Liver (tissue), 8 donors: ENCODE measurements at regions not wholly inside any gene's neighbourhood (a gene's known extent, or its start where the extent isn't known, plus 50 kb on each side); places are given as distances from the start of the nearest gene placed in this dataset.

Source experiments
- DNase-seq: peaks from one replicate; pipeline ENCODE4 v3.0.0-alpha.2; 2017; ENCODE audit warnings: low spot score
- H3K27ac ChIP-seq, 2 donors: one replicate each; pipeline ENCODE4 v1.7.0; 2013; ENCODE audit warnings: inconsistent platforms in 2 of 2, low read length in 2 of 2, control low read depth in 1 of 2, low read depth in 1 of 2, mild to moderate bottlenecking in 1 of 2
- H3K27me3 ChIP-seq, 4 donors: one replicate each; pipeline versions ENCODE4 v1.6.1 to v1.7.0; 2013; ENCODE audit warnings: low read length in 3 of 4, inconsistent platforms in 1 of 4, mild to moderate bottlenecking in 1 of 4, moderate library complexity in 1 of 4; ENCODE audit not compliant: control insufficient read depth in 4 of 4, insufficient read depth in 4 of 4
- H3K36me3 ChIP-seq, 4 donors: one replicate each; pipeline versions ENCODE4 v1.6.1 to v1.7.0; 2013; ENCODE audit warnings: low read length in 3 of 4, mild to moderate bottlenecking in 3 of 4, low read depth in 1 of 4, moderate library complexity in 1 of 4; ENCODE audit not compliant: control insufficient read depth in 4 of 4, insufficient read depth in 3 of 4
- H3K4me1 ChIP-seq, 4 donors: one replicate each; pipeline versions ENCODE4 v1.6.1 to v1.7.0; 2013; ENCODE audit warnings: low read length in 3 of 4, mild to moderate bottlenecking in 3 of 4, moderate library complexity in 1 of 4; ENCODE audit not compliant: control insufficient read depth in 4 of 4, insufficient read depth in 4 of 4
- H3K4me3 ChIP-seq, 3 donors: one replicate each; pipeline versions ENCODE4 v1.6.1 to v1.7.0; 2013; ENCODE audit warnings: low read length in 3 of 3, control low read depth in 1 of 3, low read depth in 1 of 3, mild to moderate bottlenecking in 1 of 3
- H3K9ac ChIP-seq, 2 donors: one replicate each; pipeline ENCODE4 v1.7.0; 2013; ENCODE audit warnings: low read length in 2 of 2, mild to moderate bottlenecking in 2 of 2, moderate library complexity in 2 of 2, control low read depth in 1 of 2, low read depth in 1 of 2
- H3K9me3 ChIP-seq, 4 donors: one replicate each; pipeline versions ENCODE4 v1.6.1 to v1.7.0; 2013; ENCODE audit warnings: low read length in 3 of 4; ENCODE audit not compliant: control insufficient read depth in 4 of 4
- ATF3 ChIP-seq: IDR thresholded peaks from 2 replicates; pipeline ENCODE4 v1.6.1; 2016; ENCODE audit warnings: antibody characterized with exemption
- CTCF ChIP-seq: fragments of 150-350 bp; IDR thresholded peaks from 2 replicates; pipeline ENCODE4 v1.5.1; 2017; ENCODE audit warnings: improper control_type of control experiment, low read depth, low read length; ENCODE audit not compliant: missing input control
- EGR1 ChIP-seq, 2 donors: IDR thresholded peaks; 2 replicates each; pipeline ENCODE4 v1.6.1; 2016 to 2018; ENCODE audit warnings: antibody characterized with exemption in 2 of 2, low read depth in 2 of 2
- FOXA1 ChIP-seq: IDR thresholded peaks from 2 replicates; pipeline ENCODE4 v1.6.1; 2016; ENCODE audit warnings: antibody characterized with exemption
- FOXA2 ChIP-seq: IDR thresholded peaks from 2 replicates; pipeline ENCODE4 v1.6.1; 2016; ENCODE audit warnings: antibody characterized with exemption
- GABPA ChIP-seq, 2 donors: IDR thresholded peaks in 1 of 2; conservative IDR thresholded peaks in 1 of 2; 2 replicates each; pipeline ENCODE4 v1.6.1; 2016; ENCODE audit warnings: antibody characterized with exemption in 2 of 2, mild to moderate bottlenecking in 1 of 2, moderate library complexity in 1 of 2
- HNF4A ChIP-seq, 2 donors: conservative IDR thresholded peaks; 2 replicates each; pipeline ENCODE4 v1.6.1; 2016; ENCODE audit warnings: antibody characterized with exemption in 2 of 2, mild to moderate bottlenecking in 2 of 2
- HNF4G ChIP-seq: IDR thresholded peaks from 2 replicates; pipeline ENCODE4 v1.6.1; 2016; ENCODE audit warnings: antibody characterized with exemption
- JUND ChIP-seq, 2 donors: IDR thresholded peaks; 2 replicates each; pipeline ENCODE4 v1.6.1; 2016; ENCODE audit warnings: antibody characterized with exemption in 2 of 2
- MAX ChIP-seq: IDR thresholded peaks from 2 replicates; pipeline ENCODE4 v1.6.1; 2016; ENCODE audit warnings: antibody characterized with exemption
- NR2F2 ChIP-seq: IDR thresholded peaks from 2 replicates; pipeline ENCODE4 v1.6.1; 2016; ENCODE audit warnings: antibody characterized with exemption
- RAD21 ChIP-seq, 2 donors: IDR thresholded peaks; 2 replicates each; pipeline ENCODE4 v1.6.1; 2016; ENCODE audit warnings: antibody characterized with exemption in 2 of 2, mild to moderate bottlenecking in 2 of 2
- REST ChIP-seq: IDR thresholded peaks from 2 replicates; pipeline ENCODE4 v1.6.1; 2016; ENCODE audit warnings: antibody characterized with exemption, mild to moderate bottlenecking
- RXRA ChIP-seq, 2 donors: IDR thresholded peaks; 2 replicates each; pipeline ENCODE4 v1.6.1; 2017 to 2018; ENCODE audit warnings: antibody characterized with exemption in 2 of 2, mild to moderate bottlenecking in 1 of 2
- SP1 ChIP-seq: IDR thresholded peaks from 2 replicates; pipeline ENCODE4 v1.6.1; 2018; ENCODE audit warnings: antibody characterized with exemption, mild to moderate bottlenecking
- TAF1 ChIP-seq: conservative IDR thresholded peaks from 2 replicates; pipeline ENCODE4 v1.6.1; 2016; ENCODE audit warnings: antibody characterized with exemption, mild to moderate bottlenecking
- YY1 ChIP-seq: IDR thresholded peaks from 2 replicates; pipeline ENCODE4 v1.6.1; 2016; ENCODE audit warnings: antibody characterized with exemption, mild to moderate bottlenecking
- ZBTB33 ChIP-seq: IDR thresholded peaks from 2 replicates; pipeline ENCODE4 v1.6.1; 2016; ENCODE audit warnings: antibody characterized with exemption
- WGBS: extraction: QIAGEN DNeasy Blood & Tissue Kit; methylation state at CpG from one replicate; pipeline ENCODE4 v1.1.7; 2013; 5-methylcytosine and 5-hydroxymethylcytosine counted together
- donor health status: healthy.
- donor health status: healthy.
- donor health status: healthy.
- donor health status: healthy.
- donor health status: healthy.

- TF ChIP-seq ATF3: no peak
These were observed 138.8 kb upstream of the USP24 start (continued) for GRCh38 chr1:55353707-55354620.

- Histone ChIP-seq H3K9ac (no peak overlapping the region), H3K36me3 (no peaks in the 10 kb centered on the region), H3K9me3 (no peaks in the 10 kb centered on the region), H3K4me3 (no peak overlapping the region), H3K4me1 (no peaks in the 10 kb centered on the region), H3K27ac (no peak overlapping the region), H3K27me3 (no peaks in the 10 kb centered on the region)
- DNase-seq: no peak
- 77% methylated on average over 1 of the region's 1 CpG for WGBS
- TF ChIP-seq RXRA (IDR thresholded peaks at IDR 0.05) (no peak), MAX (no peak), ATF3 (no peak), ZBTB33 (no peak), RAD21 (IDR thresholded peaks at IDR 0.05) (no peak), FOXA2 (no peak), TAF1 (no peak), FOXA1 (no peak), HNF4A (conservative IDR thresholded peaks at IDR 0.05) (no peak), NR2F2 (no peak), CTCF (no peak), REST (no peak), JUND (IDR thresholded peaks at IDR 0.05) (no peak), HNF4G (no peak), YY1 (no peak), SP1 (no peak), GABPA (IDR thresholded peaks at IDR 0.05 in 1 of 2, conservative IDR thresholded peaks at IDR 0.05 in 1 of 2) (no peak), EGR1 (IDR thresholded peaks at IDR 0.05; ENCODE audit: low read depth in 2 of 2) (no peak)
These were observed 137.6 kb upstream of the USP24 start for GRCh38 chr1:55352811-55353180.
